Lung microvascular endothelial cell (primary cell): ENCODE measurements at regions not wholly inside any gene's neighbourhood (a gene's known extent, or its start where the extent isn't known, plus 50 kb on each side); places are given as distances from the start of the nearest gene placed in this dataset.
"Not testable (repeated sequence)": the region's sequence is repeated elsewhere in the genome, so short reads cannot be mapped to it uniquely, and the experiment has no call there.

Source experiments
- DNase-seq, 2 donors: peaks; one replicate each; pipeline versions ENCODE4 v3.0.0 to v3.0.0-alpha.2; 2010; ENCODE audit warnings: low read depth in 2 of 2

- no peak for DNase-seq
Measured at GRCh38 chr7:25735674-25736242, 416.2 kb upstream of the NFE2L3 start.

GRCh38 chr7:25738528-25738927 is 413.5 kb upstream of the NFE2L3 start:
- no peak for DNase-seq

DNA sequence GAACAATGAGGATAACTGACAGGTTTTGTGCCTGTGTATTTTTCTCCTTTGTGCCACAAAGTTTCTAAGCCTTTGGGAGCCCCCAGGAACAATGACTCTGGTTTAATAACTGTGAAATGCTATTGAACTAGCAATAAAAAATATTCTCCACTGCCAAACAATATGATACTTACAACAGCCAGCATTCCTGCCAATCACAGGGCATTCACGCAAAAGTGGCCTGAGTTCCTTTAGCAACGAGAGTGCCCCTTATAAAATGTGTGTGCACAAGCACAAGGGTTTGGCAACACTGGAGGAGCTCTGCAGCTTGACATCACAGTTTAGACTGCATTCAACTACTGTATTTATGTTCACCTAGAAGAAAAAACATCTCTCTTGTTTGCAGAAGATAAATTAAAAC is 412.9 kb upstream of the NFE2L3 start:
- DNase-seq, result no peak

DNA sequence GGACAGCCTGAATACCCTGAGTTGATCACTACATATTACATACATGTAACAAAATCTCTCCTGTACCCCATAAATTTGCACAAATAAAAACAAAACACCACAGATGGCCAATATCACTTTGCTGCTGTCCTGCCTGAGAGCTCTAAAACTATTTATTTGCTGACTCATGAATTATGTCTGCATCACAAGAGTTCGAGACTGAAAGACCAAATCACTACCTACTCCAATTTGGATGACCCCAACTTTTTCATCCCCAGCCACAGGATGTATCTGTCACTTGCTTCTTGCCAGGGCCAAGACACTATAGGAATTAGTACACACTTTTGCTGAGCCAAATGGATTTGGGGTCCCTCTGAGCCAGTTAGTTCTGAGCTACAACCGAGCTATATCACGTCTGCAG is 409.7 kb upstream of the NFE2L3 start:
- DNase-seq, result no peak

GRCh38 chr7:25743670-25744451 is 408.1 kb upstream of the NFE2L3 start:
- not testable (repeated sequence) for DNase-seq

- no peak for DNase-seq
Measured at GRCh38 chr7:25750744-25751508, 401.1 kb upstream of the NFE2L3 start.

DNA sequence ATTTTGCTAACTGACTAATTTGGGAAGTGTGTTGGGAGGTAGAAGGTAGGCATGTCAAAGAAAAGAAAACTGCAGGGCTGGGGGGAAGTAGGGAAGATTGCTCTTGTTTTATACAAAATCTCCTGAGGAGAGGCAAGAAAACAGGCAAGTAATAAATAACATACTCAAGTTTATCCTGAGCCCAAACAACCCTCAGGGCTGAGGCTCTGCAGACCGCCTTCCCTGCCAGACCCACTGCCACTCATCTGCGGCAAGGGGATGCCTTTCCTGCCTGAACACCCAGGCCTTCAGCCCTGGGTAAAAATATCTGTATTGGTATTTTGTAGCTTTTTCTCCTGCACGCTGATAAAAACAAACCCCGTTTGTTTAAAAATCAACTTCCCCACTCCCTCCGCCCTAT is 399.8 kb upstream of the NFE2L3 start:
- no peak for DNase-seq

- DNase-seq, result no peak
Measured at GRCh38 chr7:25752967-25753791, 398.8 kb upstream of the NFE2L3 start.

DNA sequence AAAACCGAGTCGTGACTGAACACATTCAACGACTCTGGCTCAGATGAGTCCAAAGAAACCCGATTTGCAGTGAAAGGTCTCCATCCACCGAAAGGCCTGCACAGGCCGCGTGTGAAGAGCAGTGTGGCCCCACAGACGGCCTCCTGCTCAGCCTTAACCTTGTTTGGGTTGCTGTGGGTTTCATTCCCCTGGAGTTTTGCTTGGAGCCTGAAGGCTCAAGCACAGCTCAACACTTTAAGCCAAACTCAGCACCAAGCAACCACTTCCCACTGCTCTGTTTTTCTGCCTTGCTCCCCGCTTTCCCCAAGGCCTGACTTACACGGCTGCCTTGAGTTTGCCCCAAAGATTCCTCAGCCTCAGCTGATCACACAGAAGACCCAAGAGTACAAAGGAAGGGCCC is 398.2 kb upstream of the NFE2L3 start:
- no peak for DNase-seq

DNA sequence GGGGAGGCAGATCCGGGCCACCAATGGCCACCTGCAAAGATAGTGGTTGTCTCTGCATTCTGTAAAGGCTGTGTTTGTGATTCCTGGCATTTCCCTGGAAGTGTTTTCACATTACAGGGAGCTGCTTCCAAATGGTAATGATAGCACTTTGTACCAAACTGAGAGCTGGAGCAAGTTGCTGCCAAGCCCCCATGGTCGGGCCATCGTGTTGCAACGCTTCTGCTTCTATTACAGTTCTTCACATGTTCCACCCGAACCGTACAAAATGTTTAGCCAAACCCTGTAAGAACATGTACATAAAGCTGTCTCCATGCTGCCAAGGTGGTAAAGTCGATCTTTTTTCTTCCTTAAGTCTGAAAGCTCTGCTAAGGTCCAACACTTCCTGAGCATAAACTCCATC is 397.7 kb upstream of the NFE2L3 start:
- no peak for DNase-seq

DNA sequence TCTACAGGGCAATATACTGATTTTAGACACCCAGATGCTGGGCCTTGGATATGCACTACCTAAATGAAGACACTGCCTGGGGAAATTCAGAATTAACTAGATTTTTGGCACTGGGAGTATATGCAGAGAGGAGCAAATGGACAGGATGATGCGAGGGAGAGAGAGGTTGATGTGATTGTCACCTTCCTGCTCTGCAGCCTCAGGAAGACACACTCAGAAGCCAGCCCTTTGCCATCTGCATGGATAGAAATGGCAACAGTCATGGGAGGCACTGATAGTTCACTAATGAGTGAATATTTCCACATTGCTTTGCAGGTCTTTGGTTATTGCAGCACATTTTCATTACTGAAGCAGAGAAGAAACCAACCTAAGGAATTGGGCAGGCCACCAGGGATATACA is 397.2 kb upstream of the NFE2L3 start:
- no peak for DNase-seq

GRCh38 chr7:25756601-25757000 is 395.4 kb upstream of the NFE2L3 start:
- no peak for DNase-seq

DNA sequence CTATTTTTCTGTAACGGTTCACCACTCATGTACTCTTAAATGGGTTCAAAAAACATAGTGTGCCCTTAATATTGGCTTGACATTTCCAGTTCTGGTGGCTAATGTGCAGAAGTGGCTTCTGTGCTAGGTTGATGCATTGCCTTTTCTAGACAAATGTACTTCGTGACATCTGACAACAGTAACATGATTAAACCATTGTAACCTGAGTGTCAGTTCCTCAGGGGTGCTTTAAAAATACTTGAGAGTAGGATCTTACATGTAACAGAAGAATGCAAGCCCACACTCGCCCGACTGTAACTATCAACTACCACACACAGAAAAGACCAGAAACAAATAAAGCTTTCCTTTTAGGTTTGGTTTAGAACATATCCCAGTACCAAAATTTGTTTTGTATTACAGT is 393.4 kb upstream of the NFE2L3 start:
- no peak for DNase-seq

GRCh38 chr7:25759286-25759685 is 392.7 kb upstream of the NFE2L3 start:
- no peak for DNase-seq

DNA sequence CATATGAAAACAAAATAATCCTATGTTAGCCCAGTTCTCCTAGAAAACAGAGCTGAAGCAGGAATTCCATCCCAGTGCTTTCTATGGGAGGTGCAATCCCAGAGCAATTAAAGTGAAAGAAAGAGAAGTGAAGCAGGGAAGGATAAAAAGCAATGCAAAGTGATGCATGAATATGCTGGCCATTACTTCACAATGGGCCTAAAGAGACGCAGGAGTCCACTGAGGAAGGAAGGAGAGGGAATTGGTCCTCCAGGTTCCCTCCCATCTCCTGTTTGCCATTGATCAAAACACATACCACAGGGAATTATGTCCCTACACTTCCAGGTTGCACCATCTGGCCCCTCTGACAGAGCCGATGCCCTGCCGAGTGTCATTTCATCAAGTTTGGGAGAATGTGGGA is 392.2 kb upstream of the NFE2L3 start:
- DNase-seq, result no peak

DNA sequence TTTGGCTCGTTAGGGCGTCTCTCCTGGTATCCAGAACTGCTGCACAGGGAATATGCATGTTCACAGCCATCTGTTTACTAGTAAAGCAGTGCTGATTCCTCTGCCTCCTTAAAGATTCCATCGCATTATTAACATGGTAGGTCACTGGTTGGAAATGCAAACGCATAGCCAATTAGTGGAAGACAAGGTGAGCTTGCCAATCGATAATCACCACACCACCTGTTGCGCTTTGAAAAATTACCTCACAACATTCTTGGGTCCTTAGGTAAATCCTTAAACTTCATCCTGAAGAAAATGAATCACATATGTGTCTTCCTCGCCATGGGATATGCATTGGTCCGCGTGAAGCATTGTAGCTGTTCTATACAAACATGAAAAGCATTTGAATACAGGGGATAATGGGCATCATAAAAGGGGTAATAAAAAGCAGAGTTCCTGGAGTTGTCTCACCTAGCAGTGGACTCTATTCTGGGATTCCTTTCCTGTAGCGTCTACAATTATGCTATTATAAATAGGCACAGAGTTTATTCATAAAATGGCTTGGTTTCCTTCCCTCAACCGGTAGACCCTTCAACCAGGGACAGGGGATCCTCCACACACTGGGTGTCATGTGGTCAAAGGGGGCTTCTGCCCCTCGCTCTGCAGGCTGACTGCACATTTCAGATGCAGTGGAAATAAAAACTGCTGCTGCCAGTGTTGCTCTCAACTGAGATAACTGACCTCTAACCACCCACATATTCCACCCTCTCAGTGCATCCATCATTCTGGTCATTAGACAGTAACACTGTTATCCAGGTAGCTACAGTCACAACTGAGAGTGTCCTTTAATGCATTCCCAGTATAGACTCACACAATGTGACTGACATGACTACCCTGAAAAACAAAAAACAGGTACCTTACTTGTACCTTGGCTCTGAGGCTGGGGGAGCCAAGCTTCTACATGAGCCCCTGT is 389.2 kb upstream of the NFE2L3 start:
- no peak for DNase-seq

DNA sequence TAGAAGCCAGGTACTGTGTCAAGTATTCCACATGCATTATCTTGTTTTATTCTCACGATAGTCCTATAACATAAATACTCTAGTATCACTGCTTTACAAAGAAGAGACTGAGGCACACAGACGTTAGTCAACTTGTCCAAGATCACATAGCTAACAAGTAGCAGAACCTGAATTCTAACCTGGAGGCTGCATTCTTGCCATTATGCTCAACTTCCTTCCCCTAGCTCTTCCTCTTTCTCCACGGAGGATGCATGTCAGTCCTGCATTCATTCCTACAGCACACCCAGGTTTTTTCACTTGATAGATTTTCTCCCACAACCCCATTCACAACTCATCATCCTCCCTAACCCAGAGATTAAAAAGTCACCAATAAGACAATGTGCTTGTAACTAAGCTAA is 388.5 kb upstream of the NFE2L3 start:
- no peak for DNase-seq

DNA sequence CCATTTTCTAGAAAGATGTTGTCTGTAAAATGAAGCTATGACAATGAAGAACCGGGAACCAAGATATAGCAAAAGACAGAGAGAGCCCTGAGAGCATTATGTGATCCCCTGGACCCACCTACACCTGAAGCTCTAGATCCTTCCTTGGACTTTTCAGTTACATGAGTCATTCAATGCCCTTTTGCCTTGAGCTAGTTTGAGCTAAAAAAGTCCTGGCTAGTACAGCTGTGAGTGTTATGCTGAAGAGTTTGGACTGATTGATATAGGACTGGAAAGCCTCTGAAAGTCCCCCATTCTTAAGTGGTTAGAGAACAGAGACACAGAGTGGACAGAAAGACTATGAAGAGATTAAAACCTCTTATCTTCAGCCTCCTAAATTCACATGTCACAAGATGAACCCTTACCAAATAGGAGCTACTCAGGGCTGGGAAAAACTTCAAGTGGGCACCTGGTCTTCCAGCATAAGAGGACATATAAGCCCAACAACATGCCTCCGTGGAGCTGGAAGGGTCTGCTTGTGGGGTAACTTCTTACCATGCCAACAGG is 386.8 kb upstream of the NFE2L3 start:
- no peak for DNase-seq

DNA sequence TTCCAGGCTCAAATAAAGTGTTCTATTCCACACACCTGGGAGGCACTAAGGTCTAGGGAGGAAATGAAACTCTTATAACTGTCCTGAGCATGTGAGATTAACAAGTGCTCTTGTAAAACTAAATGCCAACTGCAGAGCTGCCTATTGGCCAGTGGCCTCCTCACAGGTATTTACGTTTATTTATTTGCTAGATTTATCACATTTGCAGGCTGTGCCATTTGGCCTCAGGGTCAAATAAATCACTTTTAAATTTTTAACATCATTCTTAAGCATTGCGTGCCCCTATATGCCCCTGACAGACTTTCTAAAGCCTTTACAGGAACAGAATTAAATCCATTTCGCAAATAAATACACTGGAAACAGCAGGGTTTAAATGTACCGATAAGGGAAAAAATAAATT is 381.8 kb upstream of the NFE2L3 start:
- DNase-seq, result no peak

GRCh38 chr7:25770670-25771069 is 381.3 kb upstream of the NFE2L3 start:
- no peak for DNase-seq
